Embryonic facial prominence (tissue), 1 donor: ENCODE measurements at regions not wholly inside any gene's neighbourhood (a gene's known extent, or its start where the extent isn't known, plus 50 kb on each side); places are given as distances from the start of the nearest gene placed in this dataset.
"Not testable (repeated sequence)": the region's sequence is repeated elsewhere in the genome, so short reads cannot be mapped to it uniquely, and the experiment has no call there.

ENCODE experiments used
- DNase-seq: peaks from one replicate; pipeline ENCODE4 v3.0.0-alpha.2; 2016; ENCODE audit errors: extremely low spot score

- no peak for DNase-seq
These were observed 193.1 kb downstream of the DLL1 start for GRCh38 chr6:170097505-170098427.

DNA sequence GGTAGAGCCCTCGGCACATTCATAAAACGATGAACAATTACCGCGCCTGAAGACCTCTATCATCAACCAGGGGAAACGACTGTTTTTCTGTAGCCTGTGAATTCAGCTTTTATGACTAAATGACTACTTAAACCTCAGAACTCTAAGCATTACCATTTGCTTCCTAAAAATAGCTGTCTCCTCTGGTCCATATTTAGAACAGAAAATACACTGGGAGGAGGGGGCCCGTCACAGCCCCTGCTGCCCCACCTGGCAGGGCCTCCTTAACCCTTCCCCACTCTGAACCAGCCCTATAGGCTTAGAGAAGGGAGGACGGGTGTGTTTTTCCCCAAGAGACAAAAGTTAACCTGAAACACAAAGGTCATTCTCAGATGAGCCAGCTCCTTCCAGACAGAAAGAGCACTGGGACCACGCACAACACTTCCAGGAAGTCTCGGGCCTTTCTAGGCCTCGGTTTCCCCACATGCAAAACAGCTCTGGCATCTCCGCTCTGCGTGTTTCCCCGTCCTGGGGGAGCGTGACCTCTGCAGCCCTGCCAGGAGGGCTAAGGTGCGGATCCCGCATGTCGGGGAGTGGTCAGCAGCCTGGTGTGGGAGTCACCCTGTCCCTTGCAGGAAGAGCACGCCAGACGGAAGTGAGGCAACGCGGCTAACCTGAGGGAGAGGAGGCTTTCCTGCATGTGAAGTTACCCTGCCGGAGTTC is 193.9 kb downstream of the DLL1 start:
- DNase-seq: no peak

- no peak for DNase-seq
These were observed 194.6 kb downstream of the DLL1 start for GRCh38 chr6:170096191-170096802.

GRCh38 chr6:170095273-170095981 is 195.5 kb downstream of the DLL1 start:
- DNase-seq: no peak

DNA sequence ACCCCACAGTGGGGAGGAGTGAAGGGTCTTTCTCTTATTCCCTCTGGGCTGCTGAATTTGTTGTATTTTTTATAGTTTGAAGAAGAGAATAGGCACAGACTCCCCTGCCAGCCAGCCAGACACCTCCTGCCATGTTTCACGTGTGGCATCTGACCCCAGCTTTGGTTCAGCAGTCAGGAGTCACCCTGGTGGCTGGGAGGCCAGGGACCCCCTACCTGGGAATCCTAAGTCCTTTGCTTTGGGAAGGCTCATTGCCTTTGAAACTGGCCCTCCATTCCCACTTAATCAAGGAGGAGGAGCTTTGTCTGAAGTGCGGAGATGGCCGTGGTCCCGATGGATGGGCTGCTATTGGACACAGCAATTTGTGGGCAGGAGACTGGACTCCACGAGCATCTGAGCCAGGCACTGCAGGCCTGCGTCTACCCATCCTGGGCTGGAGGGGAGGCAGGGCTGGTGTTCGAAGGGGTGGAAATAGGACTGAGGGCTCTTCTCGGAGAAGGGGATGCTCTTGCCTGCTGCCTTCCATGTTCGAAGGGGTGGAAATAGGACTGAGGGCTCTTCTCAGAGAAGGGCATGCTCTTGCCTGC is 196.1 kb downstream of the DLL1 start:
- DNase-seq: no peak

DNA sequence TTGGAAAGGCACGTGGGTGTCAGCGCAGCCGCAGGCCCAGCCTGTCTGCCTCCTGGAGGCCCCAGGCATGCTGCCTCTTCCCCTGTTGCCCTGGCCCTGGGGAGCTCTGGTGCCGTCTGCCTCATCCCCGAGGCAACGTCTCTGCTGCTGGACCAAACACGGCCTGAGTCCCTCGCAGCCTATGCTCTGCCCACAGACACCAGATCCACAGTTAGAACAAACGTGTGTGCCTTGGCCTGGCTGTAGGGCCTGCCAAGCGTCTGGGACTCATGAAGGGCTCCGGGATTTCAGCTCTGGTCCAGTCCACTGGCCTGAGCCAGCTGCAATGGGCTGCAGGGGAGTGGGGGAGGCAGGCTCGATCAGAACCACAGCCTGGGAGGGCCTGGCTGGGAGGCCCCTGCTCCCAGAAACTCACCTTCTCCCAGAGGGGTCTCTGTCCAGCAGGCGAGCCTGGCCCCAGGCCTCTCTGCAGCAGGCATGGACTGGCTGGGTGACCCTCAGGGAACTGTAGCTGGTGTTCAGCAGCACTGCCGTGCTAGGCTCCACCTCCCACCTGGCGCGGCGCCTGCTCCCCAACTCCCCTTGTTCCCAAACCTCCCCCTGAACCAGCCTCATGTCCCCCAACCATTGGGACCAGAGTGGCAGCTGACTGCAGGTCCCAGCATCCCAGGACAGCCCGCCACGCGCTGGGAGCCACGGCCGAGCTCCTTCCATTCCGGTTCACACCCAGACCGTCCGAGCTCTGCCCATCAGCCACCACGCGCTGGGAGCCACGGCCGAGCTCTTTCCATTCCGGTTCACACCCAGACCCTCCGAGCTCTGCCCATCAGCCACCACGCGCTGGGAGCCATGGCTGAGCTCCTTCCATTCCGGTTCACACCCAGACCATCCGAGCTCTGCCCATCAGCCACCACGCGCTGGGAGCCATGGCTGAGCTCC is 197.0 kb downstream of the DLL1 start:
- no peak for DNase-seq

GRCh38 chr6:170093276-170093657 is 197.6 kb downstream of the DLL1 start:
- no peak for DNase-seq

DNA sequence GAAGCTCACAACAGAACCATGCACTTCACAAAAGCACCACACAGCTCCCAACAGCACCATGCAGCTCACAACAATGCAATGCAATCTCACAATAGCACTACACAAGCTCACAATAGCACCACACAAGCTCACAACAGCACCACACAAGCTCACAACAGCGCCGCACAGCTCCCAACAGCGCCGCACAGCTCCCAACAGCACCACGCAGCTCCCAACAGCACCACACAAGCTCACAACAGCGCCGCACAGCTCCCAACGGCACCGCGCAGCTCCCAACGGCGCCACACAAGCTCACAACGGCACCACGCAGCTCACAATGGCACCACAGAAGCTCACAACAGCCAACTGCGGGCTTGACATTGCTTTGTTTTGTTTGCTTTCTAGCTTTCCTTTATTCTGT is 198.1 kb downstream of the DLL1 start:
- no peak for DNase-seq

GRCh38 chr6:170091639-170092579 is 199.0 kb downstream of the DLL1 start:
- no peak for DNase-seq

- DNase-seq: no peak
These were observed 199.8 kb downstream of the DLL1 start for GRCh38 chr6:170091000-170091638.

DNA sequence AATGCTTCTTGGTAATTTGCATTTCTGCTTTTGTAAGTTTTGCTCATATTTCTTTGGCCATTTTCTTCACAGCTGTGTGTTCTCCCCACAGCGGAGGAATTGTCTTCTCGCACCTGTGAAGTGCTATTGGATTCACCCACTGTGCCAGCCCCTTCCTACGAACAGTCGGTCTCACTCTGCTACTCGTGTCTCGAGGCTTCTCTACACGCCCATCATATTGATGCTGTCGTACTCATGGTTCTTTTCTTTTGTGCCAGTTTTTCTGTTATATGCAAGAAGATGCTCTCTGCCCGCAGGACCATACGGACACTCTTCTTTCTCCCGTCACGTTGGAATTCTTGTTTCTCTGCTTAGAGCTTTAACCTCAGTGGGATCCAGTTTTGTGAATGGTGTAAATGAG is 200.3 kb downstream of the DLL1 start:
- DNase-seq: no peak

- no peak for DNase-seq
These were observed 200.9 kb downstream of the DLL1 start for GRCh38 chr6:170089963-170090362.

DNA sequence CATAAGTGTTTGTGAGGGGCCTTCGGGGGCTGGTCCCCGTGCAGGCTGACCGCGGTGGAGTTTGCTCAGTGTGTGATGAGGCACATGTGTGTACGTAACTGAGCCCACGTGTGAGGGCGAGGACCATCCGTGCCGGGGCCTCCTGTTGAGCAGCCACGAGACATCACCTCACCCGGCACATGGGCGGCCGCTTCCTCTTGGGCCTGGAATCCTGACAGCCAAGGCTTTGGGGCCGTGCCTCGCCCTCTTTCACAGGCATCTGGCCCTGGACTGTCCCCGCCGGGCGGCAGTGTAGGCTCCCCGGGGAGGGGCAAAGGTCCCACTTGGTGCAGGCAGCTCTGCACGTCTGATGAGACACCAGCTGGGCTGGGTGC is 202.3 kb downstream of the DLL1 start:
- no peak for DNase-seq

- no peak for DNase-seq
These were observed 202.8 kb downstream of the DLL1 start for GRCh38 chr6:170087941-170088581.

DNA sequence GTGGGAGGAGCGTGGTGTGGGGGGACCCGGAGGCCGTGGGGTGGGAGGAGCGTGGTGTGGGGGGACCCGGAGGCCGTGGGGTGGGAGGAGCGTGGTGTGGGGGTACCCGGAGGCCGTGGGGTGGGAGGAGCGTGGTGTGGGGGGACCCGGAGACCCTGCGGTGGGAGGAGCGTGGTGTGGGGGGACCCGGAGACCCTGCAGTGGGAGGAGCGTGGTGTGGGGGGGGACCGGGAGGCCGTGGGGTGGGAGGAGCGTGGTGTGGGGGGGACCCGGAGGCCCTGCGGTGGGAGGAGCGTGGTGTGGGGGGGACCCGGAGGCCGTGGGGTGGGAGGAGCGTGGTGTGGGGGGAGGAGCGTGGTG is 203.5 kb downstream of the DLL1 start:
- DNase-seq: not testable (repeated sequence)

GRCh38 chr6:170086639-170087420 is 204.0 kb downstream of the DLL1 start:
- no peak for DNase-seq

DNA sequence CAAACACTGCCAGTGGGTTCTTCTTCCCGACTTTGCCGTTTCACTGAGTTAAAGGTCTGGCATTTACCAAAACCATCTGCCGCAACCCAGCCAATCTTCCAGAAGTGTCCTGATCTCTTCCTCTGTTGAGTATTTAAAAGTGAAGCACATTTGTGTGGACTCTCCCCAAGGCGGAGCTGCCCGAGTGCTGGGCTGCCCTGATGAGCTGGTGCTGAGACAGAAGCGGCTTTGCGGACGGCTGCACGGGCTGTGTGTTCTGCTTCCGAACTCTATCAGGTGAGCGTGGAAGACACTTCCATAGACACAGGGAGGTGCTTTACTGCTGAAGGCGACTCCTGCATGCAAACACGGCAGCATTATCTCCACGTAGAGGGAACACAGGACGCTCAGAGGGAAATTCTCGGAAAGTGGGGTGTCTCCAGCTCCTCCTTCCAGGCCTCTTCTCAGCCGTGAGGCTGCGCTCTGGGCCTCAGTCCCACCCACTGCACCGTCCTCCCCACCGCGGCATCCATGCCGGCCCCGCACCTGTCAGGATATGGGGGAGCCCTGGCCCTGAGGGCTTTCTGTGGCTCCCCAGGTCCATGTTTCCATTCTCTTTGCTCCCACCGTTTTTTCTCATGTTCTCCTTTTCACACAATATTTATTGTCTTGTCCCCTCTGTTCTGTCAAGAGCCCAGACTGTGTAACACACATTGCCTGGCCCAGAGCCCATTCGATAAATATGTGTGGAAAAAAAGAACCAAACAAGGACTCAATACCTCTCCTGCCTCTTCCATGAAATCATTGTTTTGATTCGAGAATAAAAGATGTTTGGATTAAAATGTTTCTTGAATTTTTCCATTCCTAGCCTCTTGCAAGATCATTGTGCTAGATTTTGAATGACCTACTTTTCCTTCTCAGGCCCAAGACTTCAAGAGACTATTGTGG is 205.1 kb downstream of the DLL1 start:
- DNase-seq: no peak
